NCI-H2171 treated with DMSO at 0.1 percent for 48 hours (cell line): ENCODE measurements at regions not wholly inside any gene's neighbourhood (a gene's known extent, or its start where the extent isn't known, plus 50 kb on each side); places are given as distances from the start of the nearest gene placed in this dataset.

Experiments used
- DNase-seq: peaks from one replicate; lab custom pipeline; 2025; lab: John Stamatoyannopoulos, UW

- no peak for DNase-seq
These were observed 351.1 kb downstream of the MIAT start for GRCh38 chr22:27008454-27008853.

GRCh38 chr22:27011133-27011532 is 353.7 kb downstream of the MIAT start:
- no peak for DNase-seq

- DNase-seq = no peak
These were observed 354.3 kb downstream of the MIAT start for GRCh38 chr22:27011717-27012116.

- no peak for DNase-seq
These were observed 362.4 kb downstream of the MIAT start for GRCh38 chr22:27019827-27020226.

GRCh38 chr22:27022274-27022895 is 365.0 kb downstream of the MIAT start:
- DNase-seq = no peak

- DNase-seq = no peak
These were observed 365.5 kb downstream of the MIAT start for GRCh38 chr22:27022896-27023361.

GRCh38 chr22:27023591-27023990 is 366.2 kb downstream of the MIAT start:
- no peak for DNase-seq

GRCh38 chr22:27024982-27025381 is 367.6 kb downstream of the MIAT start:
- DNase-seq = no peak

GRCh38 chr22:27028093-27028492 is 370.7 kb downstream of the MIAT start:
- DNase-seq = no peak

GRCh38 chr22:27029584-27030130 is 372.3 kb downstream of the MIAT start:
- no peak for DNase-seq

GRCh38 chr22:27032091-27032761 is 374.8 kb downstream of the MIAT start:
- DNase-seq = peak; percentile 77

- DNase-seq = no peak
These were observed 384.4 kb downstream of the MIAT start for GRCh38 chr22:27041745-27042310.

GRCh38 chr22:27043262-27043661 is 385.9 kb downstream of the MIAT start:
- DNase-seq = no peak

- DNase-seq = peak; percentile 89
These were observed 387.9 kb downstream of the MIAT start for GRCh38 chr22:27045103-27045947.

- peak; percentile 86 for DNase-seq
These were observed 388.7 kb downstream of the MIAT start for GRCh38 chr22:27046086-27046485.

- DNase-seq = no peak
These were observed 389.2 kb downstream of the MIAT start for GRCh38 chr22:27046603-27047002.

- no peak for DNase-seq
These were observed 393.4 kb downstream of the MIAT start for GRCh38 chr22:27050771-27051170.

GRCh38 chr22:27051407-27051806 is 394.0 kb downstream of the MIAT start:
- no peak for DNase-seq

GRCh38 chr22:27057717-27058116 is 400.3 kb downstream of the MIAT start:
- DNase-seq = no peak

- no peak for DNase-seq
These were observed 402.8 kb downstream of the MIAT start for GRCh38 chr22:27060190-27060589.

GRCh38 chr22:27062910-27063309 is 405.5 kb downstream of the MIAT start:
- DNase-seq = no peak

GRCh38 chr22:27063406-27063805 is 406.0 kb downstream of the MIAT start:
- DNase-seq = no peak
